ENCODE measurements at regions not wholly inside any gene's neighbourhood (a gene's known extent, or its start where the extent isn't known, plus 50 kb on each side); places are given as distances from the start of the nearest gene placed in this dataset.

DNA sequence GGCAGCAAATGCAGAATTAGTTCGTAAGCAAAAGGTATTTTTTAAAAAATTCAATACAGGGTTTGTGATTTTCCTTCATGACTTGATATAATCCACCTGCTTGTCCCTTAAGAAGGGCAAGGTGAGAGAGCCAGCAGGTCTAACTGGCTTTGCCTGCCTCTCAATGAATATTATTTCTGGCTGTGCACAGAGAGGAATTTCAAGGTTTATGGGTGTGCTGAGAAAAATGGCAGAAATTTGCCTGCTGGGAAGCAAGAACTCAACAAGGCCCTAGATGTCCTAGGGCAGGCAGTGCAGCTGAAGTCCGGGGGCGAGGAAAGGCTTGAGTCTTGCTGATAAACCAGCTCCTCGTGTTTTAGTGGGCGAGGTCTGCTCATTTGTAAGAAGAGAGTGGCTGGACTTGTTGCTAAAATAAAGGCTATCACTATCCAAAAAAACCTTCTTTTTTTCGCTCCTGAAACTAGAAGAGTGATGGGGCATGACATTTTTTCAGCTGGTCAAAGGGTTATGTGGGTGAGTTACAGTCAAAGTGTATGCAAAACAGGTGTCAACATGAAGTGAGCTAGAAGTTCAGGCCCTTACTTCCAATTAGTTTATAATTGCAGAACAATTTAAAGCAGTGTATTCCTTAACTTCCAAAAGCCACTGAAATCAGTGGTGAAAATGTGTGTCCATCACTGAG lies 385.8 kb upstream of the KLF6 start:
- no peak for TF ChIP-seq POLR2A (IDR thresholded peaks at IDR 0.05; ENCODE audit: extremely low read depth, insufficient read length)
- TF ChIP-seq, protein P1, sequence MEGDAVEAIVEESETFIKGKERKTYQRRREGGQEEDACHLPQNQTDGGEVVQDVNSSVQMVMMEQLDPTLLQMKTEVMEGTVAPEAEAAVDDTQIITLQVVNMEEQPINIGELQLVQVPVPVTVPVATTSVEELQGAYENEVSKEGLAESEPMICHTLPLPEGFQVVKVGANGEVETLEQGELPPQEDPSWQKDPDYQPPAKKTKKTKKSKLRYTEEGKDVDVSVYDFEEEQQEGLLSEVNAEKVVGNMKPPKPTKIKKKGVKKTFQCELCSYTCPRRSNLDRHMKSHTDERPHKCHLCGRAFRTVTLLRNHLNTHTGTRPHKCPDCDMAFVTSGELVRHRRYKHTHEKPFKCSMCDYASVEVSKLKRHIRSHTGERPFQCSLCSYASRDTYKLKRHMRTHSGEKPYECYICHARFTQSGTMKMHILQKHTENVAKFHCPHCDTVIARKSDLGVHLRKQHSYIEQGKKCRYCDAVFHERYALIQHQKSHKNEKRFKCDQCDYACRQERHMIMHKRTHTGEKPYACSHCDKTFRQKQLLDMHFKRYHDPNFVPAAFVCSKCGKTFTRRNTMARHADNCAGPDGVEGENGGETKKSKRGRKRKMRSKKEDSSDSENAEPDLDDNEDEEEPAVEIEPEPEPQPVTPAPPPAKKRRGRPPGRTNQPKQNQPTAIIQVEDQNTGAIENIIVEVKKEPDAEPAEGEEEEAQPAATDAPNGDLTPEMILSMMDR (IDR thresholded peaks at IDR 0.05; ENCODE audit: low read depth, low read length) = no peak
- TF ChIP-seq, protein P2, sequence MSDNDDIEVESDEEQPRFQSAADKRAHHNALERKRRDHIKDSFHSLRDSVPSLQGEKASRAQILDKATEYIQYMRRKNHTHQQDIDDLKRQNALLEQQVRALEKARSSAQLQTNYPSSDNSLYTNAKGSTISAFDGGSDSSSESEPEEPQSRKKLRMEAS (IDR thresholded peaks at IDR 0.05; ENCODE audit: low read depth, low read length) = no peak

Measured in NB4 (cell line).